ENCODE measurements at regions not wholly inside any gene's neighbourhood (a gene's known extent, or its start where the extent isn't known, plus 50 kb on each side); places are given as distances from the start of the nearest gene placed in this dataset.

DNA sequence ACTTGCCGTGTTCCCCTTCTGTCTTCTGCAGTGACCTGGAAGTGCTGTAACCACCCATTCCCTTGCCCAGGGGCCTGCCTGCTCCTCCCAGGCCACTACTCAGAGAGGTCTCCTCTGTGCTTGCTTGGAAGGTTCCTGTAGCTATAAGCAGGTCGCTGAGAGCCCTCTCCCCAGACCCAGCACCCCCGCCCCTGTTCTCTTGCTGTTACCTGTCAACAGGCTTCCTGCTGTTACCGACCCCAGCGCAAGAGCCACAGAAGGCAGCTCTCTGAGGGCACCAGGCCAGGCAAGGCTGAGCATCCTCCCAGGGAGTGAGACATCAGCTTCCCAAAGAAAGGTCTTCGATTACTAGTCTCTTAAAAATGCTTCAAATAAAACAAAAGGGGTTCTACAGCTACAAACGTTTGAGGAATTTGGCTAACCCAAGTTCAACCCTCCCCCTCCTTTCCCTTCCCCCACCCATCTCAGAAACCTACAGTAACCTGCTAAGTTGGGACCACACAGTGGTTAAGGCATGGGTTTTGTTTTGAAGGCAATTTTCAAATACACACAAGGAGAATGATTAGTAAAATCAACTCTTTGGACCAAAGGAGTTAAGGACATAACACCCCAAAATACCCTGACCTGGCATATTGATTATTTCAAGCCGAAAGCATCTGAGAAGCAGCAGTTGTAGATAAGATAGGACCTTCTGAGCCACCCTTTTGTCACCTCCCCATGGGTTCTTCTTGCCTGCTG lies 74.9 kb upstream of the MFGE8 start:
- peak overlapping the region; percentile 89 for H3K27ac ChIP-seq (ENCODE audit: low read depth, low read length)
- ChIA-PET CTCF (interaction anchor here (1.2 to 2.5 kb wide), 4 partner anchors 15 to 83 kb away, joined by 4 to 8 read pairs (median 6); no protein-coding TSS in a partner anchor), POLR2A (no interaction called here)
- no peak for TF ChIP-seq CTCF (IDR thresholded peaks at IDR 0.05; ENCODE audit: low read depth, low read length)
- H3K27me3 ChIP-seq (ENCODE audit: control insufficient read depth, insufficient read depth, low read length): no peaks in the 10 kb centered on the region
- H3K9me3 ChIP-seq (ENCODE audit: control insufficient read depth, insufficient read depth, low read length): no peaks in the 10 kb centered on the region
- peak; percentile 32 for DNase-seq (ENCODE audit: low read depth, low spot score)
- H3K4me3 ChIP-seq (ENCODE audit: low read depth, low read length): no peak overlapping the region

DNA sequence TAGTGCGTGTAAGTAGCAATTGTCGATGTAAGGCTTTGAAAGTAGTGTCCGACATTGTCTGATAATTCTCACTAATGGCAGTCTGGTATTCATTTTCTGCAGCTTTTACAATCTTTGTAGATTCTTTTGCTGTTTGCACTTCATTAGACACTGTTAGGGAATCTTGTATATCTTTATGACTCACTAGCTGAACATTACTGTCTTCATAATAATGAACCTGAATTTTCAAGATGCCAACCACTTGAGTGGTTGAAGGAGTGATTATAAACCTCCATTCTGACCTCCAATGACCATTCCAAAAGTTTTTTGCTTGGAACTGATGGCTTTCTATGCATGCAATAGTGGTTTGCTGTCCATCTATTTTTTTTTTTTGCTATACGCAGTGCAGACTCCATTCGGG lies 76.4 kb upstream of the MFGE8 start:
- no peak for TF ChIP-seq CTCF (IDR thresholded peaks at IDR 0.05; ENCODE audit: low read depth, low read length)
- H3K27ac ChIP-seq (ENCODE audit: low read depth, low read length): no peak overlapping the region
- POLR2A ChIA-PET: interaction anchor here (0.6 to 1.3 kb wide), 4 partner anchors 37 to 98 kb away, joined by 3 read pairs; partner anchors contain the start of gene ABHD2
- CTCF ChIA-PET: interaction anchor here (0.6 to 1.7 kb wide), 6 partner anchors 11 to 95 kb away, joined by 3 to 6 read pairs (median 4); no protein-coding TSS in a partner anchor
- peak; percentile 69 for DNase-seq (ENCODE audit: low read depth, low spot score)
- peak overlapping the region; percentile 30; the same call in 1 of the 2 replicates for H3K4me3 ChIP-seq (ENCODE audit: low read depth, low read length)
- no peaks in the 10 kb centered on the region for H3K9me3 ChIP-seq (ENCODE audit: control insufficient read depth, insufficient read depth, low read length)
- no peaks in the 10 kb centered on the region for H3K27me3 ChIP-seq (ENCODE audit: control insufficient read depth, insufficient read depth, low read length)

- POLR2A ChIA-PET: interaction anchor here (1.3 kb wide), 1 partner anchor 71 kb away, joined by 3 read pairs; no protein-coding TSS in a partner anchor
- no peak for TF ChIP-seq CTCF (IDR thresholded peaks at IDR 0.05; ENCODE audit: low read depth, low read length)
- no peak for DNase-seq (ENCODE audit: low read depth, low spot score)
- Histone ChIP-seq H3K27me3 (ENCODE audit: control insufficient read depth, insufficient read depth, low read length) (no peaks in the 10 kb centered on the region), H3K9me3 (ENCODE audit: control insufficient read depth, insufficient read depth, low read length) (no peaks in the 10 kb centered on the region), H3K4me3 (ENCODE audit: low read depth, low read length) (no peak overlapping the region), H3K27ac (ENCODE audit: low read depth, low read length) (peak overlapping the region; percentile 82)
- CTCF ChIA-PET: interaction anchor here (0.7 to 1.7 kb wide), 6 partner anchors 13 to 95 kb away, joined by 3 to 6 read pairs (median 4); no protein-coding TSS in a partner anchor
These were observed 77.1 kb upstream of the MFGE8 start for GRCh38 chr15:88990185-88990679.

- POLR2A ChIA-PET: no interaction called here
- CTCF ChIA-PET: interaction anchor here (1.4 kb wide), 1 partner anchor 87 kb away, joined by 5 read pairs; no protein-coding TSS in a partner anchor
- no peaks in the 10 kb centered on the region for H3K9me3 ChIP-seq (ENCODE audit: control insufficient read depth, insufficient read depth, low read length)
- H3K27ac ChIP-seq (ENCODE audit: low read depth, low read length): no peak overlapping the region
- DNase-seq (ENCODE audit: low read depth, low spot score): no peak
- no peak for TF ChIP-seq CTCF (IDR thresholded peaks at IDR 0.05; ENCODE audit: low read depth, low read length)
- no peak overlapping the region for H3K4me3 ChIP-seq (ENCODE audit: low read depth, low read length)
- H3K27me3 ChIP-seq (ENCODE audit: control insufficient read depth, insufficient read depth, low read length): no peaks in the 10 kb centered on the region
These were observed 79.0 kb upstream of the MFGE8 start for GRCh38 chr15:88992216-88992615.

GRCh38 chr15:88992912-88993376 lies 79.8 kb upstream of the MFGE8 start:
- POLR2A ChIA-PET: interaction anchor here (0.7 kb wide), 1 partner anchor 11 kb away, joined by 4 read pairs; no protein-coding TSS in a partner anchor
- CTCF ChIA-PET: interaction anchor here (1.4 kb wide), 1 partner anchor 88 kb away, joined by 5 read pairs; no protein-coding TSS in a partner anchor
- Histone ChIP-seq H3K4me3 (ENCODE audit: low read depth, low read length) (no peak overlapping the region), H3K9me3 (ENCODE audit: control insufficient read depth, insufficient read depth, low read length) (no peaks in the 10 kb centered on the region), H3K27me3 (ENCODE audit: control insufficient read depth, insufficient read depth, low read length) (no peaks in the 10 kb centered on the region), H3K27ac (ENCODE audit: low read depth, low read length) (no peak overlapping the region)
- TF ChIP-seq CTCF (IDR thresholded peaks at IDR 0.05; ENCODE audit: low read depth, low read length): no peak
- DNase-seq (ENCODE audit: low read depth, low spot score): no peak
